GM12878 (cell line): ENCODE measurements at regions not wholly inside any gene's neighbourhood (a gene's known extent, or its start where the extent isn't known, plus 50 kb on each side); places are given as distances from the start of the nearest gene placed in this dataset.

Source experiments
- ATAC-seq: fragments of 200-7000 bp; cut with Tn5 transposase; 3 replicates; pipeline ENCODE4 v1.9.1; 2020; ENCODE audit warnings: mild to moderate bottlenecking, moderate library complexity
- BruUV-seq: library from RNA; stranded (reverse); fragments of 400-500 nt; replicated peaks from 2 replicates; lab custom pipeline; 2021; lab: Mats Ljungman, UMichigan
- CTCF ChIA-PET: fragments of 300-600 bp; sonication (Branson Sonifier 250); formaldehyde crosslinking; extraction: SDS; loops from one replicate; lab custom pipeline; 2021; ENCODE audit warnings: inconsistent platforms; lab: Yijun Ruan, JAX
- POLR2A ChIA-PET: fragments of 350-600 bp; formaldehyde crosslinking; extraction: SDS; loops from one replicate; lab custom pipeline; 2021; ENCODE audit warnings: inconsistent platforms; lab: Charles Lee
- RAD21 ChIA-PET: fragments of 300-600 bp; sonication (Branson Sonifier 250); formaldehyde crosslinking; loops from one replicate; lab custom pipeline; 2023; ENCODE audit warnings: antibody characterized with exemption; ENCODE audit not compliant: unreplicated experiment; lab: Charles Lee
- SMC1A ChIA-PET: fragments of 300-600 bp; sonication (Branson Sonifier 250); formaldehyde crosslinking; loops from one replicate; lab custom pipeline; 2023; ENCODE audit not compliant: unreplicated experiment, uncharacterized antibody; lab: Charles Lee
- DNase-seq: peaks from one replicate; pipeline ENCODE4 v3.0.0-alpha.2; 2011; ENCODE audit warnings: low read depth, low spot score
- FAIRE-seq: peaks from 3 replicates; lab custom pipeline; 2011; peaks lifted over from hg19 to GRCh38; lab: Jason Lieb, UNC
- H2AFZ ChIP-seq: 2 replicates; pipeline ENCODE4 v1.6.0; 2011; ENCODE audit warnings: low read depth, low read length, control low read depth; ENCODE audit not compliant: control insufficient read depth
- H3K27ac ChIP-seq: 2 replicates; pipeline ENCODE4 v1.5.1; 2011; ENCODE audit warnings: control low read depth; ENCODE audit not compliant: control insufficient read depth, insufficient read depth
- H3K27me3 ChIP-seq, 2 experiments: replicated peaks in 1 of 2; 2 replicates each; pipeline versions ENCODE4 v1.6.0 to v1.6.1; 2011; ENCODE audit warnings: low read length in 1 of 2; ENCODE audit not compliant: control insufficient read depth in 2 of 2, insufficient read depth in 2 of 2
- H3K36me3 ChIP-seq, 2 experiments: 2 replicates each; pipeline ENCODE4 v1.5.1; 2011; ENCODE audit warnings: low read length in 1 of 2; ENCODE audit not compliant: control insufficient read depth in 2 of 2, insufficient read depth in 2 of 2
- H3K4me1 ChIP-seq: 2 replicates; pipeline ENCODE4 v1.6.1; 2011; ENCODE audit warnings: mild to moderate bottlenecking, low read length, moderate library complexity, mixed read lengths; ENCODE audit not compliant: control insufficient read depth, insufficient read depth
- H3K4me2 ChIP-seq: 2 replicates; pipeline ENCODE4 v1.6.0; 2011; ENCODE audit warnings: control low read depth; ENCODE audit not compliant: control insufficient read depth, insufficient read depth
- H3K4me3 ChIP-seq: fragments of 200-600 bp; sonication (generic); 2 replicates; pipeline ENCODE4 v1.5.1; 2016
- H3K79me2 ChIP-seq: 2 replicates; pipeline ENCODE4 v1.6.0; 2011; ENCODE audit warnings: low read length; ENCODE audit not compliant: control insufficient read depth, insufficient read depth
- H3K9ac ChIP-seq: 2 replicates; pipeline ENCODE4 v1.8.0; 2011; ENCODE audit warnings: low read length, control low read depth, mixed read lengths; ENCODE audit not compliant: control insufficient read depth, insufficient read depth
- H3K9me3 ChIP-seq: replicated peaks from 3 replicates; pipeline ENCODE4 v1.5.1; 2011; ENCODE audit warnings: mild to moderate bottlenecking, low read length; ENCODE audit not compliant: control insufficient read depth, insufficient read depth
- H4K20me1 ChIP-seq: 2 replicates; pipeline ENCODE4 v1.6.0; 2011; ENCODE audit not compliant: control insufficient read depth, insufficient read depth
- CEBPB ChIP-seq, 2 experiments: fragments of 150-350 bp in 1 of 2; IDR thresholded peaks; 2 replicates each; pipeline ENCODE4 v1.6.1; 2012 to 2014; ENCODE audit warnings: low read depth in 2 of 2, low read length in 2 of 2, borderline replicate concordance in 1 of 2, inconsistent platforms in 1 of 2
- CTCF ChIP-seq, 3 experiments: IDR thresholded peaks in 2 of 3; conservative IDR thresholded peaks in 1 of 3; 2 replicates each; pipeline ENCODE4 v1.5.1; 2011; ENCODE audit warnings: low read depth in 3 of 3, low read length in 3 of 3, mild to moderate bottlenecking in 3 of 3, control low read depth in 2 of 3, moderate library complexity in 2 of 3, inconsistent platforms in 1 of 3, mixed read lengths in 1 of 3; ENCODE audit not compliant: control insufficient read depth in 2 of 3, insufficient read depth in 1 of 3; ENCODE audit errors: extremely low read depth in 1 of 3
- CUX1 ChIP-seq: IDR thresholded peaks from 2 replicates; pipeline ENCODE4 v1.6.1; 2012; ENCODE audit warnings: improper control_type of control experiment, low read depth, low read length; ENCODE audit not compliant: insufficient replicate concordance
- E2F4 ChIP-seq: IDR thresholded peaks from 2 replicates; pipeline ENCODE4 v1.6.1; 2012; ENCODE audit warnings: low read depth, low read length, improper control_type of control experiment
- NR2C1 ChIP-seq: fragments of 450-650 bp; IDR thresholded peaks from 2 replicates; pipeline ENCODE4 v1.6.1; 2017; ENCODE audit warnings: antibody characterized with exemption, mild to moderate bottlenecking, moderate library complexity
- RBBP5 ChIP-seq: fragments of 200-600 bp; sonication (generic); conservative IDR thresholded peaks from 2 replicates; pipeline ENCODE4 v1.6.1; 2016
- SMAD5 ChIP-seq: IDR thresholded peaks from 2 replicates; pipeline ENCODE4 v1.6.1; 2016; ENCODE audit warnings: antibody characterized with exemption, low read depth
- SRF ChIP-seq, 2 experiments: IDR thresholded peaks; 2 replicates each; pipeline ENCODE4 v1.6.1; 2011; ENCODE audit warnings: low read depth in 2 of 2, low read length in 2 of 2, mild to moderate bottlenecking in 1 of 2, moderate library complexity in 1 of 2
- SUZ12 ChIP-seq: fragments of 200-600 bp; sonication (generic); IDR thresholded peaks from one replicate; pipeline ENCODE4 v1.6.1; 2018; ENCODE audit warnings: antibody characterized with exemption, mild to moderate bottlenecking; ENCODE audit not compliant: unreplicated experiment
- WRNIP1 ChIP-seq: IDR thresholded peaks from 2 replicates; pipeline ENCODE4 v1.6.1; 2011; ENCODE audit warnings: low read depth, low read length, improper control_type of control experiment, borderline replicate concordance
- WGBS: methylation state at CpG from one replicate; pipeline ENCODE4 v1.1.6; 2016; ENCODE audit warnings: low lambda C conversion rate; ENCODE audit not compliant: insufficient replicate concordance, insufficient coverage; ENCODE audit errors: missing lambda C conversion rate; 5-methylcytosine and 5-hydroxymethylcytosine counted together
- in situ Hi-C: fragments of 300-500 bp; cut with MboI; formaldehyde crosslinking; loops from 9 replicates; pipeline ENCODE4 v1.14.3; 2018; ENCODE audit warnings: mixed read lengths
- intact Hi-C: fragments of 100-400 bp; cut with micrococcal nuclease; formaldehyde crosslinking; loops from one replicate; pipeline ENCODE4 v1.14.2; 2022; ENCODE audit not compliant: unreplicated experiment

- no peak for FAIRE-seq
- Histone ChIP-seq H3K79me2 (no peaks in the 10 kb centered on the region), H3K4me3 (no peak overlapping the region), H4K20me1 (no peaks in the 10 kb centered on the region)
- POLR2A ChIA-PET: no interaction called here
- CTCF ChIA-PET: interaction anchor here (0.6 kb wide), 1 partner anchor 370 kb away, joined by 3 read pairs; no protein-coding TSS in a partner anchor
- TF ChIP-seq E2F4 (no peak), SMAD5 (no peak), RBBP5 (no peak), CTCF (IDR thresholded peaks at IDR 0.05 in 2 of 3, conservative IDR thresholded peaks at IDR 0.05 in 1 of 3; ENCODE audit: control insufficient read depth in 2 of 3, extremely low read depth in 1 of 3, insufficient read depth in 1 of 3, low read depth in 3 of 3, low read length in 3 of 3) (no peak), WRNIP1 (no peak), CEBPB (IDR thresholded peaks at IDR 0.05; ENCODE audit: borderline replicate concordance in 1 of 2, low read depth in 2 of 2, low read length in 2 of 2) (no peak), SRF (IDR thresholded peaks at IDR 0.05; ENCODE audit: low read depth in 2 of 2, low read length in 2 of 2) (no peak), CUX1 (no peak), SUZ12 (no peak), NR2C1 (no peak)
- TF ChIP-seq, all 136 proteins: peak for 0
- Histone ChIP-seq H3K9ac (no peak overlapping the region), H2AFZ (no peak overlapping the region), H3K36me3 (no peaks in the 10 kb centered on the region), H3K27me3 (no peaks in the 10 kb centered on the region; a peak in 1 of 4 replicates), H3K9me3 (no peaks in the 10 kb centered on the region), H3K4me2 (no peak overlapping the region), H3K27ac (no peak overlapping the region), H3K4me1 (no peaks in the 10 kb centered on the region)
- in situ Hi-C loops (no loop called here), intact Hi-C loops (no loop called here)
- ATAC-seq: no peak
- ChIA-PET SMC1A (no interaction called here), RAD21 (no interaction called here)
- no peak for DNase-seq
- 19% methylated on average over 5 of the region's 5 CpGs for WGBS
- BruUV-seq: no TSS peak
Observed at GRCh38 chr2:180063494-180064092, 56.5 kb upstream of the CWC22 start.
